ENCODE measurements at regions not wholly inside any gene's neighbourhood (a gene's known extent, or its start where the extent isn't known, plus 50 kb on each side); places are given as distances from the start of the nearest gene placed in this dataset.

DNA sequence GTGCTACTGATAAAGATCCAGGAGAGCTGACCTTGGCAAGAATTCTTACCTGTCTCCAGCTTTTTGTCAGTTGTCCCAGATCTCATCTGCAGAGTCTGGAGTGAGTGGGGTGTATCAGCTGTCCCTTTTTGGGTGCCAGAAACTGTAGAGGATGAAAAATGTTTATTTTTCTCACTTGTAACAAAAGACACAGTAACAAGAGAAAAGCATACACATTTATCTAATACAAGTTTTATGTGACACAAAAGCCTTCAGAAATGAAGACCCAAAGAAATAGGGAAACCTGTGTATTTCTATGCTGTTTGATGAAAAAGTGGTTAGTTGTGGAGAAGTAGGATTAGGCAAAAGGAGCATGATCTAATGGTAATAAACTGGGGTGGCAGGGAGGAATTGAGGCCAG is 58.5 kb upstream of the NPVF start:
- TF ChIP-seq, protein P1, sequence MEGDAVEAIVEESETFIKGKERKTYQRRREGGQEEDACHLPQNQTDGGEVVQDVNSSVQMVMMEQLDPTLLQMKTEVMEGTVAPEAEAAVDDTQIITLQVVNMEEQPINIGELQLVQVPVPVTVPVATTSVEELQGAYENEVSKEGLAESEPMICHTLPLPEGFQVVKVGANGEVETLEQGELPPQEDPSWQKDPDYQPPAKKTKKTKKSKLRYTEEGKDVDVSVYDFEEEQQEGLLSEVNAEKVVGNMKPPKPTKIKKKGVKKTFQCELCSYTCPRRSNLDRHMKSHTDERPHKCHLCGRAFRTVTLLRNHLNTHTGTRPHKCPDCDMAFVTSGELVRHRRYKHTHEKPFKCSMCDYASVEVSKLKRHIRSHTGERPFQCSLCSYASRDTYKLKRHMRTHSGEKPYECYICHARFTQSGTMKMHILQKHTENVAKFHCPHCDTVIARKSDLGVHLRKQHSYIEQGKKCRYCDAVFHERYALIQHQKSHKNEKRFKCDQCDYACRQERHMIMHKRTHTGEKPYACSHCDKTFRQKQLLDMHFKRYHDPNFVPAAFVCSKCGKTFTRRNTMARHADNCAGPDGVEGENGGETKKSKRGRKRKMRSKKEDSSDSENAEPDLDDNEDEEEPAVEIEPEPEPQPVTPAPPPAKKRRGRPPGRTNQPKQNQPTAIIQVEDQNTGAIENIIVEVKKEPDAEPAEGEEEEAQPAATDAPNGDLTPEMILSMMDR (conservative IDR thresholded peaks at IDR 0.05) = no peak
- TF ChIP-seq EZH2 (IDR thresholded peaks at IDR 0.05; ENCODE audit: low read depth) = no peak
